WERI-Rb-1 (cell line): ENCODE measurements at regions not wholly inside any gene's neighbourhood (a gene's known extent, or its start where the extent isn't known, plus 50 kb on each side); places are given as distances from the start of the nearest gene placed in this dataset.

Source experiments
- DNase-seq: peaks from one replicate; pipeline ENCODE4 v3.0.0-alpha.2; 2020
- H3K27ac ChIP-seq: fragments of 250-450 bp; sonication (Bioruptor Pico); 2 replicates; pipeline ENCODE4 v1.5.1; 2020; ENCODE audit warnings: mild to moderate bottlenecking, moderate library complexity
- H3K27me3 ChIP-seq: fragments of 250-450 bp; sonication (Bioruptor Pico); 2 replicates; pipeline ENCODE4 v1.5.1; 2021; ENCODE audit warnings: mild to moderate bottlenecking, low read depth, moderate library complexity; ENCODE audit not compliant: insufficient read depth, severe bottlenecking
- H3K36me3 ChIP-seq: fragments of 250-450 bp; sonication (Bioruptor Pico); 2 replicates; pipeline ENCODE4 v1.5.1; 2020; ENCODE audit warnings: mild to moderate bottlenecking, moderate library complexity
- H3K4me3 ChIP-seq: 2 replicates; pipeline ENCODE4 v1.5.1; 2011; ENCODE audit warnings: low read depth, mild to moderate bottlenecking, control low read depth, low read length
- H3K9me3 ChIP-seq: fragments of 250-450 bp; sonication (Bioruptor Pico); 2 replicates; pipeline ENCODE4 v1.5.1; 2021; ENCODE audit warnings: mild to moderate bottlenecking, moderate library complexity; ENCODE audit not compliant: severe bottlenecking
- CTCF ChIP-seq: IDR thresholded peaks from 2 replicates; pipeline ENCODE4 v1.5.1; 2011; ENCODE audit warnings: low read depth, mild to moderate bottlenecking, control low read depth, inconsistent platforms, low read length

DNA sequence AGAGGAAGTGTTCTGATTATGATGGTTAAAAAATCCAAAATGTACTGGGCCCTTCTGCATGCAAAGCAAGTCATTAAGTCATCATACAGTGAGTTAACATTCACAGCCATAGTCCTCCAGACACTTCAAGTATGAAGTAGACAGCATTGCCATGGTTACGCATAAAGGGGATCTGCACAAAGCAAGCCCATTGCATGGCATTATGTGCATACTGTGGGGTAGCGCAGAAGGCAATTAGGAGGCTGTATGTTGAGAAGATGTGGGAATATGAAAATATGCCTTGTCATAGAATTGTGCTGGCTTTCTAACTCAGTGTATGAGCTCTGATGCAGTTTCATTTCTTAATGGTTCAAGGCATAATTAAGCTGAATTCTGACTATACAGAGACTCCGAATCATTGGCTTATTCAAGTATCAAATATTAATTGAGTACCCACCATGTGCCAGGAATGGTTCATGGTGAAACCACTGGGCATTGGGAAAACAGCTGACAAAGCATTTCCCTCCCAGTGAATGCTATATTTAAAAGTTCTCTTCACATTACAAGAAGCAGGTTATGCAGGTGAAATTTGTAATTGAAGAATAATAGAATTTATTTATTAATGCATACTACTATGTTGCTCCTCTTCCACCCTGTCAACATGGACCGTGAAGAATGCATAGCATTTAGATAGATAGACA is 588.9 kb downstream of the ZNF674 start:
- Histone ChIP-seq H3K9me3 (no peaks in the 10 kb centered on the region), H3K36me3 (no peaks in the 10 kb centered on the region), H3K4me3 (no peak overlapping the region), H3K27me3 (peaks cover 2% of the 10 kb centered on the region), H3K27ac (no peak overlapping the region)
- DNase-seq: no peak
- TF ChIP-seq CTCF: no peak

GRCh38 chrX:45955661-45956060 is 589.6 kb downstream of the ZNF674 start:
- no peak overlapping the region for H3K4me3 ChIP-seq
- DNase-seq: no peak
- no peaks in the 10 kb centered on the region for H3K9me3 ChIP-seq
- peaks cover under 1% of the 10 kb centered on the region for H3K27me3 ChIP-seq
- H3K36me3 ChIP-seq: no peaks in the 10 kb centered on the region
- TF ChIP-seq CTCF: no peak
- no peak overlapping the region for H3K27ac ChIP-seq

DNA sequence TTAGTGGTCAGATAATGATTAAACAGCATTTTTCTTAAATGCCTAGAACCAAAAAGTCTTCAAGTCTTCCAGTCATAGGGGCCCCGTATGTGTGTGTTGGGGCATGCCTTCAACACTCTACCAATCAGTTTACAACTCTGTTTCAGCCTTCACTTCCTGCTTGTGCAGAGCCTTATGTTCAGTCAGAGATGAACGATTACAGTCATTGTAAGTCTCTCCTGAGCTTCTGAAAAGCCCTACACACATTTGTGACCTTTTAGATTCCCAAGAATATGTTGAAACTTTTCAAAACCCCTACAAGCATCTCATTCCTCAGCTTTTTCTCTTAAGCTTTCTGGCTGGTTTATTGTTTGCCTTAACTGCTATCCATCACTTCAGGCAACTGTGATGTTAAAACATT is 591.2 kb downstream of the ZNF674 start:
- no peak overlapping the region for H3K4me3 ChIP-seq
- H3K27me3 ChIP-seq: no peaks in the 10 kb centered on the region
- TF ChIP-seq CTCF: no peak
- DNase-seq: no peak
- no peaks in the 10 kb centered on the region for H3K36me3 ChIP-seq
- H3K9me3 ChIP-seq: no peaks in the 10 kb centered on the region
- no peak overlapping the region for H3K27ac ChIP-seq

DNA sequence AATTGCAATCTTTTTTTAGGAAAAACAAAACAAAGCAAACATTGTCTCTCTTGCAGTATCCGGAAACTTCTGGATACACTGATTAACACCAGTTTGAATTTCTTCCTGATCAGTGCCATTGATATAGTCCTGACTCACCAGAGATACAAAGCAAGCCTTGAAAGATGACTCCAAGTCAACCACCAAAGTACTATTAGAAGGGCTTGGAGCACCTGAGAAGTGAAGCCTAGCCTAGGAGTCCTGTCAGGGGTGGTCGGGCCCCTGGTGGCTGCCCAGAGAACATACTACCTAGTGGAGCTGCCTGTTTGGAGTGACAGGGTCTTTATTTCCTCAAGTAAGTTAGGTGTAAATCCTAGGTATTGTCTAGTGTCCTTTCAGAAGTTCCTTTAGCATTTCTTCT is 593.2 kb downstream of the ZNF674 start:
- no peaks in the 10 kb centered on the region for H3K36me3 ChIP-seq
- no peaks in the 10 kb centered on the region for H3K9me3 ChIP-seq
- no peaks in the 10 kb centered on the region for H3K27me3 ChIP-seq
- H3K27ac ChIP-seq: no peak overlapping the region
- no peak for DNase-seq
- TF ChIP-seq CTCF: 0 out of 2 replicates have a peak, but pooled peaks have one; percentile 7
- no peak overlapping the region for H3K4me3 ChIP-seq

DNA sequence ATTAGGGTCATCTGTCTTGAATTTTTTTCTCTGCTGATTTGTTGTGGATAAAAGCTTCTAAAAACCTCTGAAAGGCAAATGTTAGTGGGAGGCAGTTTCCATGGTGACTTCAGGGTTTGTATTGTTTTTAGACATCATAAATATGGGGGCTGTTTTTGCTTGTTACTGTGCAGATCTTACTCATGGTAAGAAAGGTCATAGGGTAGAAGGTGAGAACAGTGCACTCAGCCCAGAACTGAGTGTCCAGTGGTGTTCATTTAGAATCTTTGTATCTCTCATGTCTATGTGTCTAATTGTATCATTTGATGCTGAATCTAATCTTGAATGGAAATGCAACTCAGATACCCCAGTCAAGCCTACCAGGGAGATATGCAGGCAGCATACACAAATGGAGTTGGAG is 609.8 kb downstream of the ZNF674 start:
- no peak for TF ChIP-seq CTCF
- H3K27ac ChIP-seq: no peak overlapping the region
- no peak for DNase-seq
- H3K27me3 ChIP-seq: peaks cover 8% of the 10 kb centered on the region
- peaks cover 3% of the 10 kb centered on the region for H3K9me3 ChIP-seq
- H3K36me3 ChIP-seq: no peaks in the 10 kb centered on the region
- H3K4me3 ChIP-seq: no peak overlapping the region

GRCh38 chrX:45912316-45912715 is 632.9 kb downstream of the ZNF674 start:
- no peaks in the 10 kb centered on the region for H3K36me3 ChIP-seq
- peaks cover 17% of the 10 kb centered on the region for H3K27me3 ChIP-seq
- no peak overlapping the region for H3K27ac ChIP-seq
- no peak for DNase-seq
- H3K9me3 ChIP-seq: no peaks in the 10 kb centered on the region
- H3K4me3 ChIP-seq: no peak overlapping the region
- TF ChIP-seq CTCF: no peak
